Epithelial cell of proximal tubule (primary cell): ENCODE measurements at regions not wholly inside any gene's neighbourhood (a gene's known extent, or its start where the extent isn't known, plus 50 kb on each side); places are given as distances from the start of the nearest gene placed in this dataset.

Experiments
- DNase-seq: peaks from one replicate; pipeline ENCODE4 v3.0.0-alpha.2; 2011; ENCODE audit warnings: low read depth
- H3K4me3 ChIP-seq: 2 replicates; pipeline ENCODE4 v1.5.1; 2011; ENCODE audit warnings: low read depth, mild to moderate bottlenecking, low read length
- TF ChIP-seq, protein P1 (sequence below): conservative IDR thresholded peaks from 2 replicates; pipeline ENCODE4 v1.5.1; 2012; ENCODE audit warnings: low read depth, mild to moderate bottlenecking, low read length

DNA sequence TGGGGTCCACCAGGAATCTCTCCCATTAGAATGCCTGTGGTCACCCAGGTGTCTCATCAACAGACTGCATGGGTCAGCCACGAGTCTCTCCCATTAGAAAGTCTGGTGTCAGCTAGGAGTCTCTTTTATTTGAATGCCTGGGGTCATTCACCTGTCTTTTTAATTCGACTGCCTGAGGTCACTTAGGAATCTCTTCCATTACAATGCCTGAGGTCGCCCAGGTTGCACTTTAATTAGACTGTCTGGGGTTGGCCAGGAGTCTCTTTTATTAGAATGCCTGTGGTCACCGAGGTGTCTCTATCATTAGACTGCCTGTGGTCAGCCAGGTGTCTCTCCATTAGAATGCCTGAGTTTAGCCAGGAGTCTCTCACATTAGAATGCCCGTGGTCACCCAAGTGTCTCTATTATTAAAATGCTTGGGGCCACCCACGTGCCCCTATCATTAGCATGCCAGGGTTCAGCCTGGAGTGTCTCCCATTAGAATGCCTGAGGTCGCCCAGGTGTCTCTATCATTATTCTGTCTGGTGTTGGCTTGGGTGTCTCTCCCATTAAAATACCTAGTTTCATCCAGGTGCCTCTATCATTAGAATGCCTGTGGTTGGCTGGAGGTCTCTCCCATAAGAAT lies 1474.3 kb downstream of the UQCRFS1 start:
- TF ChIP-seq, protein P1, sequence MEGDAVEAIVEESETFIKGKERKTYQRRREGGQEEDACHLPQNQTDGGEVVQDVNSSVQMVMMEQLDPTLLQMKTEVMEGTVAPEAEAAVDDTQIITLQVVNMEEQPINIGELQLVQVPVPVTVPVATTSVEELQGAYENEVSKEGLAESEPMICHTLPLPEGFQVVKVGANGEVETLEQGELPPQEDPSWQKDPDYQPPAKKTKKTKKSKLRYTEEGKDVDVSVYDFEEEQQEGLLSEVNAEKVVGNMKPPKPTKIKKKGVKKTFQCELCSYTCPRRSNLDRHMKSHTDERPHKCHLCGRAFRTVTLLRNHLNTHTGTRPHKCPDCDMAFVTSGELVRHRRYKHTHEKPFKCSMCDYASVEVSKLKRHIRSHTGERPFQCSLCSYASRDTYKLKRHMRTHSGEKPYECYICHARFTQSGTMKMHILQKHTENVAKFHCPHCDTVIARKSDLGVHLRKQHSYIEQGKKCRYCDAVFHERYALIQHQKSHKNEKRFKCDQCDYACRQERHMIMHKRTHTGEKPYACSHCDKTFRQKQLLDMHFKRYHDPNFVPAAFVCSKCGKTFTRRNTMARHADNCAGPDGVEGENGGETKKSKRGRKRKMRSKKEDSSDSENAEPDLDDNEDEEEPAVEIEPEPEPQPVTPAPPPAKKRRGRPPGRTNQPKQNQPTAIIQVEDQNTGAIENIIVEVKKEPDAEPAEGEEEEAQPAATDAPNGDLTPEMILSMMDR = no peak
- no peak for DNase-seq

DNA sequence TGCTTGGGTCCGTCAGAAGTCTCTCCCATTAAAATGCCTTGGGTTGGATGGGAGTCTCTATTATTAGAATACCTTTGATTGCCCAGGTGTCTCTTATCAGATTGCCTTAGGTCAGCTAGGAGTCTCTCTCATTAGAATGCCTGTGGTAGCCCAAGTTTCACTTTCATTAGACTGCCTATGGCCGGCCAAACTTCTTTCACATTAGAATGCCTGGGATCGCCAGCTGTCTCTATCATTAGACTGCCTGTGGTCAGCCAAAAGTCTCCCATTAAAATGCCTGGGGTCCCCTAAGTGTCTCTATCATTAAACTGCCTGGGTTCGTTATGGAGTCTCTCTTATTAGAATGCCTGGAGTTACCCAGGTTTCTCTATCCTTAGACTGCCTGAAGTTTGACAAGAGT lies 1476.7 kb downstream of the UQCRFS1 start:
- DNase-seq = no peak
- no peak overlapping the region for H3K4me3 ChIP-seq
- TF ChIP-seq, protein P1 = no peak

More for the DNA sequence above, 1474.3 kb downstream of the UQCRFS1 start:
- no peak overlapping the region for H3K4me3 ChIP-seq

DNA sequence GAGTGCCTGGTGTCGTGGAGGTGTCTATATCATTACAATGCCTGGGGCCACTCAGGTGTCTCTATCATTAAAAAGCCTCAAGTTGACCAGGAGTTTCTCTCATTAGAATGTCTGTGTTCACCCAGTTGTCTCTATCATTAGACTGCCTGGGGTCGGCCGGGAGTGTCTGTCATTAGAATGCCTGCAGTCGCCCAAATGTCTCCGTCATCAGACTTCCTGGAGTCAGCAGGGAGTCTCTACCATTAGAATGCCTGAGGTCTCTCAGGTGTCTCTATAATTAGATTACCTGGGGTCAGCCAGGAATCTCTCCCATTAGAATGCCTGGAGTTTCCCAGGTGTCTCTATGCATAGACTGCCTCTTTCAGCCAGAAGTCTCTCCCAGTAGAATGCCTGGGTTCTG lies 1477.6 kb downstream of the UQCRFS1 start:
- TF ChIP-seq, protein P1 = no peak
- no peak for DNase-seq

DNA sequence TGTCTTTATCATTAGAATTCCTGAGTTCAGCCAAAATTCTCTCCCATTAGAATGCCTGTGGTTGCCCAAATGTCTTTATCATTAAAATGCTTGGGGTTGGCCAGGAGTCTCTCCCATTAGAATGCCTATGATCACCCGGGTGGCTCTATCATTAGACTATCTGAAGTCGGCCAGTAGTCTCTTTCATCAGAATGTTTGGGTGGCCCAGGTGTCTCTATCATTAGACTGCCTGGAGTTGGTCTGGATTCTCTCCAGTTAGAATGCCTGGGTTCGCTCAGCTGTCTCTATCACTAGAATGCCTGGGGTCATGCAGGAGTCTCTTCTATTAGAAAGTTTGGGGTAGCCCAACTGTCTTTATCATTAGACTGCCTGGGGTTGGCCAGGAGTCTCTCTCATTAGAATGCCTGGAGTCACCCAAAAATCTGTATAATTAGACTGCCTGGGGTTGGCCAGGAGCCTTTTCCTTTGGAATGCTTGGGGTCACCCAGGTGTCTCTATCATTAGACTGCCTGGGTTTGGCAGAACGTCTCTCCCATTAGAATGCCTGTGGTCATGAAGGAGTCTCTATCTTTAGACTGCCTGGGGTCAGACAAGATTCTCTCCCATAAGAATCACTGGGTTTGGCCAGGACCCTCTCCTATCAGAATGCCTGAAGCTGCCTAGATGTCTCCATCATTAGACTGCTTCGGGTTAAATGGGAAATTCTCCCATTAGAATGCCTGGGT lies 1478.3 kb downstream of the UQCRFS1 start:
- no peak overlapping the region for H3K4me3 ChIP-seq
- TF ChIP-seq, protein P1 = no peak
- no peak for DNase-seq

More for the DNA sequence above, 1477.6 kb downstream of the UQCRFS1 start:
- no peak overlapping the region for H3K4me3 ChIP-seq

DNA sequence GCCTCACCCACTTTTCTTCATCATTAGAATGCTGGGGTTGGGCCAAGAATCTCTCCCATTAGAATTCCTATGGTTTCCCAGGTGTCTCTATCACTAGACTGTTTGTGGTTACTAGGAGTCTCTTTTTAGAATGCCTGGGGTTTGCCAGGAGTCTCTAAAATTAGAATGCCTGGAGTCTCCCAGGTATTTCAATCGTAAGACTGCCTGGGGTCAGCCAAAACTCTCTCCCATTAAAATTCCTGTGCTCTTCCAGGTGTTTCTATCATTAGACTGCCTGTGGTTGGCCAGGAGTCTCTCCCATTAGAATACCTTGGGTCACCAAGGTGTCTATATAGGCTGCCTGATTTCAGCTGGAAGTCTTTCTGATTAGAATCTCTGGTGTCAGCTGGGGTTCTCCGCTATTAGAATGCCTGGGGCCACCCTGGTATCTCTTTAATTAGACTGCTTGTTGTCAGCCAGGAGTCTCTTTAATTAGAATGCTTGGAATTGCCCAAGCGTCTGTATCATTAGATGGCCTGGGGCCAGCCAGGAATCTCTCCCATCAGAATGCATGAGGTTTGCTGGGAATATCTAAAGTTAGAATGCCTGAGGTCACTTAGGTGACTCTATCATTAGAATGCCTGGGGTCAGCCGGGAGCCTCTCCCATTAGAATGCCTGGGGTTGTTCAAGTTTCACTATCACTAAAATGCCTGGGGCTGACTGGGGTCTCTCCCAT lies 1479.2 kb downstream of the UQCRFS1 start:
- DNase-seq = no peak
- TF ChIP-seq, protein P1 = no peak
- no peak overlapping the region for H3K4me3 ChIP-seq

DNA sequence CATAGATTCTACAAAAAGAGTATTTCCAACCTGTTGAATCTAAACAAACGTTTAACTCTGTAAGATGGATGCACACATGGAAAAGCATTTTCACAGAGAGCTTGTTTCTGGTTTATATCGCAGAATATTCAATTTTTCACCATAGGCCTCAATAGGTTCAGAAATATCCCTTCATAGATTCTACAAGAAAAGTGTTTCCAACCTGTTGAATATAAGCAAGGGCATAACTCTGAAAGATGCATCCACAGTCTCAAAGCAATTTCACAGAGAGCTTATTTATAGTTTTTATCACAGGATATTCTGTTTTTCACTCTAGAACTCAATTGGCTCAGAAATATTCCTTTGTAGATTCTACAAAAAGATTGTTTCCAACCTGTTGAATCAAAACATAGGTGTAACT lies 1483.6 kb downstream of the UQCRFS1 start:
- no peak overlapping the region for H3K4me3 ChIP-seq
- TF ChIP-seq, protein P1 = no peak
- no peak for DNase-seq
